ENCODE measurements at regions not wholly inside any gene's neighbourhood (a gene's known extent, or its start where the extent isn't known, plus 50 kb on each side); places are given as distances from the start of the nearest gene placed in this dataset.

DNA sequence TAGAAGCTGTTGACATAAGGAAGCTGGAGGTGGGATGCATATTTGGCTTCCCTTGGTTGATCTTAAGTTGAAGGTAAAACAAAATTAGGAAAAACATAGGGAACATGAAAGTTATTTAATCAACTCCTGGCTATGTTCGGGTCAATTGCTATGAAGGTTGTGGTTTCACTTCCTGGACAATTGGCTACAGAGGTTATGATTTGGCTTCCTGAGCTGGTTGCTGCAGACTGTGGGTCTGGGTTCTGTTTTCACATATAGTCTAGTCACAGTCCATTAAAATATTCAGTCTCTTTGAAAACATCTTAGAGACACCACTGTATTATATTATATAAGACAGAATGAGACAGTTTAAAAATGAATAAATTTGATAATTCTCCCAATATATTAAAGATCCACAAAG is 895.2 kb upstream of the USP15 start:
- TF ChIP-seq CTCF (IDR thresholded peaks at IDR 0.05) (no peak), POLR2A (IDR thresholded peaks at IDR 0.05) (no peak)

All from right lobe of liver (tissue), 4 donors.